Peyer's patch (tissue), 4 donors: ENCODE measurements at regions not wholly inside any gene's neighbourhood (a gene's known extent, or its start where the extent isn't known, plus 50 kb on each side); places are given as distances from the start of the nearest gene placed in this dataset.

Experiments used
- DNase-seq, 3 donors: peaks; one replicate each; pipeline ENCODE4 v3.0.0-alpha.2; 2017 to 2019
- H3K27ac ChIP-seq, 4 donors: fragments of 200-600 bp; sonication (generic); one replicate each; pipeline ENCODE4 v1.5.1; 2016 to 2019
- H3K27me3 ChIP-seq, 2 donors: fragments of 200-600 bp; sonication (generic); one replicate each; pipeline ENCODE4 v1.5.1; 2019
- H3K36me3 ChIP-seq, 3 donors: fragments of 200-600 bp; sonication (generic); one replicate each; pipeline ENCODE4 v1.5.1; 2016 to 2019
- H3K4me1 ChIP-seq, 4 donors: fragments of 200-600 bp; sonication (generic); one replicate each; pipeline ENCODE4 v1.5.1; 2016 to 2019
- H3K4me3 ChIP-seq, 4 donors: fragments of 200-600 bp; sonication (generic); 1 replicate in 3 of 4; 2 replicates in 1 of 4; pipeline ENCODE4 v1.5.1; 2016 to 2019; ENCODE audit warnings: mild to moderate bottlenecking in 1 of 4
- H3K9me3 ChIP-seq, 4 donors: fragments of 200-600 bp; sonication (generic); one replicate each; pipeline ENCODE4 v1.5.1; 2016 to 2019; ENCODE audit warnings: mild to moderate bottlenecking in 1 of 4
- POLR2A ChIP-seq, 2 donors: fragments of 450-650 bp; IDR thresholded peaks; one replicate each; pipeline ENCODE4 v1.5.1; 2017; ENCODE audit warnings: antibody characterized with exemption in 2 of 2, mild to moderate bottlenecking in 2 of 2, moderate library complexity in 2 of 2
- TF ChIP-seq, protein P1 (sequence below), 6 experiments: fragments of 450-650 bp in 4 of 6; fragments of 200-600 bp in 2 of 6; sonication (generic) in 1 of 6; IDR thresholded peaks; one replicate each; pipeline ENCODE4 v1.5.1; 2017 to 2019; ENCODE audit warnings: antibody characterized with exemption in 6 of 6, mild to moderate bottlenecking in 3 of 6, moderate library complexity in 1 of 6

DNA sequence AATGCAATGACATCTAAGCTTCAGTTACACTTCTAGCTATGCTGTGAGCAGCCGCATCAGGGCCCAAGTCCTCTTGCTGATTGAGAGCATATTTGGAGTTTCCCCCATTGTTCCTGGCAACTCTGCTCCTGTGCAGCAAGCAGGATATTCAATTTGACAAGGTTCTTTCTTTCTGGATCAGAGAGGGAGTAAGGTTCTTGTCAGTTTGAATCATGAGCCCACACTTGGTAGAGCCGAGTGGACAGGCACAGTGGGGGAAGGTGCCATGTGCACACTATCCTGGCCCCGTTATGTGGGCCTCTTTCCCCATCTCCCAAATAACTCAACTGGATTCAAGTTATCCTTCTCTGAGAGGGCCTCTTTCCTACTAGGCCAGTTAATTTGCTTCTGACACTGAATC is 385.4 kb downstream of the ZIC1 start:
- TF ChIP-seq, protein P1, sequence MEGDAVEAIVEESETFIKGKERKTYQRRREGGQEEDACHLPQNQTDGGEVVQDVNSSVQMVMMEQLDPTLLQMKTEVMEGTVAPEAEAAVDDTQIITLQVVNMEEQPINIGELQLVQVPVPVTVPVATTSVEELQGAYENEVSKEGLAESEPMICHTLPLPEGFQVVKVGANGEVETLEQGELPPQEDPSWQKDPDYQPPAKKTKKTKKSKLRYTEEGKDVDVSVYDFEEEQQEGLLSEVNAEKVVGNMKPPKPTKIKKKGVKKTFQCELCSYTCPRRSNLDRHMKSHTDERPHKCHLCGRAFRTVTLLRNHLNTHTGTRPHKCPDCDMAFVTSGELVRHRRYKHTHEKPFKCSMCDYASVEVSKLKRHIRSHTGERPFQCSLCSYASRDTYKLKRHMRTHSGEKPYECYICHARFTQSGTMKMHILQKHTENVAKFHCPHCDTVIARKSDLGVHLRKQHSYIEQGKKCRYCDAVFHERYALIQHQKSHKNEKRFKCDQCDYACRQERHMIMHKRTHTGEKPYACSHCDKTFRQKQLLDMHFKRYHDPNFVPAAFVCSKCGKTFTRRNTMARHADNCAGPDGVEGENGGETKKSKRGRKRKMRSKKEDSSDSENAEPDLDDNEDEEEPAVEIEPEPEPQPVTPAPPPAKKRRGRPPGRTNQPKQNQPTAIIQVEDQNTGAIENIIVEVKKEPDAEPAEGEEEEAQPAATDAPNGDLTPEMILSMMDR (IDR thresholded peaks at IDR 0.05): no peak
- TF ChIP-seq POLR2A (IDR thresholded peaks at IDR 0.05): no peak
- Histone ChIP-seq H3K27me3 (no peaks in the 10 kb centered on the region), H3K4me3 (no peak overlapping the region), H3K9me3 (no peaks in the 10 kb centered on the region), H3K36me3 (no peaks in the 10 kb centered on the region), H3K27ac (no peak overlapping the region), H3K4me1 (no peaks in the 10 kb centered on the region)
- no peak for DNase-seq

DNA sequence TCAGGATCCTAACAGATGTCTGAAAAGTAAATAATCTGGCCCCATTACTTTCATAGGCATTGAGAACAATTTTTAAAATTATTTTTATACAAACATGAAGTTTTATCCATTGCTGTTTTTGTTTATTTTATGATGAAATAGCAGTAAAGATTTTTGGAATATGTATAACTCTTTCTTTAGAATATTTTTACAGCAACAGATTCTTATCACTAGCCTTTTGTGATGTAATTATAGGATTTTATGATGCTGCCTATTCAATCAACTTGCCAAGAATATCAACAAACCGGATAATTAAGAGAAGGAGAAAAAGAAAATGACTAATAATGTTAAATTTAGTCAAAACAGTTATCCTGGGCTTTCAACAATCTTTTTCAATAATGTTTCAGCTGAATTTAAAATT is 386.3 kb downstream of the ZIC1 start:
- H3K4me3 ChIP-seq: no peak overlapping the region
- TF ChIP-seq, protein P1 (IDR thresholded peaks at IDR 0.05): no peak
- TF ChIP-seq POLR2A (IDR thresholded peaks at IDR 0.05): no peak
- H3K27me3 ChIP-seq: no peaks in the 10 kb centered on the region
- no peaks in the 10 kb centered on the region for H3K4me1 ChIP-seq
- no peak for DNase-seq
- H3K27ac ChIP-seq: no peak overlapping the region
- H3K9me3 ChIP-seq: no peaks in the 10 kb centered on the region
- H3K36me3 ChIP-seq: no peaks in the 10 kb centered on the region

DNA sequence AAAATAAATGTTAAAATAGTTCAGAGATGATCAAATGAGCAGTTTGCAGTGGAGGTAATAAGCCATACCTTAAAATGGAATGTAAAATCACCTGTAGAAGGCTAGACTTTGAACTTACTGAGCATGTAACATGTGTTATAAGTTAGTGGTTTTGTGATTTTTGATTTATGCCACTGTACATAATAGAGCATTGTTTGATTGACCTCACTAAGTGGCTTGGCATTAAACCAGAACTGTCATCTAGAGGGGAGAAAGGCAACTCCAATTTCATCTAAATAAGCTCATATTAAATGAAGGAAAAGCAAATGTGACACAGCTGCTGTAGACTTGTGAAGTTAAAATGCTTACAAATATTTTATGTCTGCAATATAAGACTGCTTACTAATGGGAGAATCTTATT is 387.9 kb downstream of the ZIC1 start:
- no peak overlapping the region for H3K27ac ChIP-seq
- no peak overlapping the region for H3K4me3 ChIP-seq
- DNase-seq: no peak
- TF ChIP-seq, protein P1 (IDR thresholded peaks at IDR 0.05): no peak
- TF ChIP-seq POLR2A (IDR thresholded peaks at IDR 0.05): no peak
- H3K4me1 ChIP-seq: no peaks in the 10 kb centered on the region
- H3K27me3 ChIP-seq: no peaks in the 10 kb centered on the region
- H3K9me3 ChIP-seq: no peaks in the 10 kb centered on the region
- H3K36me3 ChIP-seq: no peaks in the 10 kb centered on the region

DNA sequence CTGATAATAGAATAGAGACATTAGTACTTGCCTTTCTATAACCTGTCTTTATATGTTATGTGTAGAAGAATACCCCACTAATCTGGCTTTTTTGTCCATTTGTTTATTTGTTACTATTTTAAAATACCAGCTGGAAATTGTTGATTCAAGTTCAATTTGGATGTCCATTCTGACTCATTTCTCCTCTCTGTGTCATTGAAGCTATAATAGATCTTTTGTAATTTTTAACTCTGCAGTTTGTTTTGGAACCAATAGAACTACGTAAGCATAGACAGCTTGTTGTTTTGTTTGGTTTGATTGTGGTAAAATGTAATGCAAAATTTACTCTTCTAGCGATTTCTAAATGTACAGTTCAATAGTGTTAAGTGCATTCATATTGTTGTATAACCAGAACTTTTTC is 390.4 kb downstream of the ZIC1 start:
- H3K36me3 ChIP-seq: no peaks in the 10 kb centered on the region
- no peaks in the 10 kb centered on the region for H3K27me3 ChIP-seq
- H3K27ac ChIP-seq: no peak overlapping the region
- H3K9me3 ChIP-seq: no peaks in the 10 kb centered on the region
- no peak for TF ChIP-seq POLR2A (IDR thresholded peaks at IDR 0.05)
- TF ChIP-seq, protein P1 (IDR thresholded peaks at IDR 0.05): no peak
- H3K4me3 ChIP-seq: no peak overlapping the region
- no peak for DNase-seq
- no peaks in the 10 kb centered on the region for H3K4me1 ChIP-seq

DNA sequence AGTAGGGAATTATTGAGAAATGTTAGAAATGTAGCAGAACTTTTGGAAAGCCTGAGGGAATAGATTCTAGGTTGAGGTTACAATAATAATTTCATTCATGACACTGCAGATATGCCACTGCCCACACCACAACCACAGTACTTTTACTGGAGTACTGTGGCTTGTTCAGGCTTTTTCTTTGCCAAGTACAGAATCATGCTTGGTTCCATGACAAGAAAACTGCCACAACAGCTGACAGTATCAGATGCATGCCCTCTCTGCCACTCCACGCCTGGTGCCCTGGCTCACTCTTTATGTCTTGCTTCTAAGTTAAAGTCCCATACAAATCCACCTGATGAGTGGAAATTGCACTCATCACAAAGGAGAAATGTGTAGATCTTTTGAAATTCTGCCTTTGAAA is 398.6 kb downstream of the ZIC1 start:
- H3K9me3 ChIP-seq: no peaks in the 10 kb centered on the region
- H3K27ac ChIP-seq: no peak overlapping the region
- H3K4me1 ChIP-seq: no peaks in the 10 kb centered on the region
- TF ChIP-seq, protein P1 (IDR thresholded peaks at IDR 0.05): no peak
- no peak for TF ChIP-seq POLR2A (IDR thresholded peaks at IDR 0.05)
- no peaks in the 10 kb centered on the region for H3K36me3 ChIP-seq
- H3K4me3 ChIP-seq: no peak overlapping the region
- no peaks in the 10 kb centered on the region for H3K27me3 ChIP-seq
- no peak for DNase-seq

DNA sequence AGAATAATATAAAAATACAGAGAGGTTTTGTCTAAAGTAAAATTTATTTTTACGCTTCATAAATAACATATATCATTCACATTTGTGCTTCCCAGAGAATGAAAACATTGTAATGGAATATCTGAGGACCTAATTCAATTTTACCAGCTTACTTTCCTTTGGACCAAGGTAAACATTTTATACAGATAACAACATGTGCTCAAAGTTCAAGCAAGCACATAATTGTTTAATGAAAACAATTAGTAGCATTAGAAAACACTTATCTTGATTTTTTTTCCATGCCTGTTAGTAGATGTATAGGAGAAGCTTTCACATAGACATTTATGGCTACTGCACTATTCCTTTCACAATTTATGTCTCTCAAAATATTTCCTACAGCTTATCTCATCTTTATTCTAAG is 400.0 kb downstream of the ZIC1 start:
- Histone ChIP-seq H3K4me1 (no peaks in the 10 kb centered on the region), H3K27me3 (no peaks in the 10 kb centered on the region), H3K36me3 (no peaks in the 10 kb centered on the region), H3K9me3 (no peaks in the 10 kb centered on the region), H3K4me3 (no peak overlapping the region), H3K27ac (no peak overlapping the region)
- DNase-seq: no peak
- TF ChIP-seq, protein P1 (IDR thresholded peaks at IDR 0.05): no peak
- no peak for TF ChIP-seq POLR2A (IDR thresholded peaks at IDR 0.05)
